Eye (tissue), 1 donor: ENCODE measurements at regions not wholly inside any gene's neighbourhood (a gene's known extent, or its start where the extent isn't known, plus 50 kb on each side); places are given as distances from the start of the nearest gene placed in this dataset.
A peak's percentile ranks its signal among the peaks of the same experiment; 100 is the strongest.

Source experiments
- DNase-seq: peaks from one replicate; pipeline ENCODE4 v3.0.0-alpha.2; 2015

DNA sequence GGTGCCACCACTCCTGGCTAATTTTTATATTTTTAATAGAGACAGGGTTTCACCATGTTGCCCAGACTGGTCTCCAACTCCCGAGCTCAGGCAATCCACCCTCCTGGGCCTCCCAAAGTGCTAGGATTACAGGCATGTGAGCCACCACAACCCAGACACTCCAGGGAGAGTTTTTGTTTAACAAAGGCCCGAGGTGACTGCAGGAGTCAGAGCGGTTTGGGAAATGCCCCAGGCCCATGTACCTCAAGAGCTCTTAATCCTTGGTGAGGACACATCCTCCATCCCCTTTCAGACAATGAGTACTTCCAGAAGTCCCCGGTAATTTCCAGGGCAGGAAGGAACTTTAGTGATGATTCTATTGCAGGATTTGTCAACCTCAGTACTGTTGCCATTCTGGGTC is 176.0 kb downstream of the ESRRB start:
- DNase-seq = no peak

DNA sequence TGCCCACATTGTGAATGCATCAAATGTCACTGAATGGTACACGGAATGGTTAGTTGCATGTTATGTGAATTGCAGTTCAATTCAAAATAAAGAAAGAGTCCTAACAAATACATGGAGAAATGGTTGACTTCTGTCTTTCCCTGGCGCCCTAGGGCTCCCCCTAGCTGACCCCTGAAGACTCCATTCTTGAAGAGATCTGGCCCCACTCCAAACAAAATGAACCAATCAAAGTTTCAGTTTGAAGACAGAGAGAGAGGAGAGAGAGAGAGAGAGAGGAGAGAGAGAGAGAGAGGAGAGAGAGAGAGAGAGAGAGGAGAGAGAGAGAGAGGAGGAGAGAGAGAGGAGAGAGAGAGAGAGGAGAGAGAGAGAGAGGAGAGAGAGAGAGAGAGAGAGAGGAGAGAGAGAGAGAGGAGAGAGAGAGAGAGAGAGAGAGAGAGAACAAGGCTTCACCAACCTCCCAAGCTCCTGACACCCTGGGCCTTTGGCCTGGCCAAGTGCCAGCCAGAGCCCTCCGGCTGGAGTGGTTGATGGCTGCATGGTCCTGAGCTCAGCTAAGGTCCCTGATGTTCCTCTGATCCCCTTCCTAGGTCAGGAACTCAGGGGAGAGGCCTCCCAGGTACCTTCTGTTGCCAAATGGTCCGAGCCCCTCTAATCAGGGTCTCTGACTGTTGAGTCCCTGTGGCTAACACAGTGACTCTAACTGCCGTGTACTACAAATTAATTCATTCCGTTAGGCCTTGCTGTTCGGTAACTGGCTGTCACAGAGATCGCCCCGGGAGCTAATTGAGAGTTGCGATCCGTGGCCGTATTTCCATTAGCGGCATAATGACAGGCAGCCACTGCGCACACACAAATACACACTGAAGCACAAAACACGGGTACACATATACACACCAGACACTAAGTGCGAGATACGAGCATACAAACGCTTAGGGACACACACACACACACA is 188.8 kb downstream of the ESRRB start:
- DNase-seq = no peak

DNA sequence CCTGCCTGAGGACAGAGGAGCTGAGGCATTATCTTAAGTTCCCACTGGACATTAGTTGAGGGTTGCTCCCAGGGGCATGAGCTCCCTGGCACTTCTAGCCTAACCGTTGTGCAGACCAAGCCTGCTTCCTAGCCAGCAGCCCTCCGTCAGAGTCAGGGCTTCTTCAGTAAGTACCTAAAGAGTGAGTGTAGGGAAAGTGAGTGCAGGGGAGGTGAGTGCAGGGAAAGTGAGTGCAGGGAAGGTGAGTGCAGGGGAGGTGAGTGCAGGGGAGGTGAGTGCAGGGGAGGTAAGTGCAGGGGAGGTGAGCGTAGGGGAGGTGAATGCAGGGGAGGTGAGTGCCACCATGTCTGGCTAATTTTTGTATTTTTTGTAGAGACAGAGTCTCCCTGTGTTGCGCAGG is 190.5 kb downstream of the ESRRB start:
- DNase-seq = no peak

DNA sequence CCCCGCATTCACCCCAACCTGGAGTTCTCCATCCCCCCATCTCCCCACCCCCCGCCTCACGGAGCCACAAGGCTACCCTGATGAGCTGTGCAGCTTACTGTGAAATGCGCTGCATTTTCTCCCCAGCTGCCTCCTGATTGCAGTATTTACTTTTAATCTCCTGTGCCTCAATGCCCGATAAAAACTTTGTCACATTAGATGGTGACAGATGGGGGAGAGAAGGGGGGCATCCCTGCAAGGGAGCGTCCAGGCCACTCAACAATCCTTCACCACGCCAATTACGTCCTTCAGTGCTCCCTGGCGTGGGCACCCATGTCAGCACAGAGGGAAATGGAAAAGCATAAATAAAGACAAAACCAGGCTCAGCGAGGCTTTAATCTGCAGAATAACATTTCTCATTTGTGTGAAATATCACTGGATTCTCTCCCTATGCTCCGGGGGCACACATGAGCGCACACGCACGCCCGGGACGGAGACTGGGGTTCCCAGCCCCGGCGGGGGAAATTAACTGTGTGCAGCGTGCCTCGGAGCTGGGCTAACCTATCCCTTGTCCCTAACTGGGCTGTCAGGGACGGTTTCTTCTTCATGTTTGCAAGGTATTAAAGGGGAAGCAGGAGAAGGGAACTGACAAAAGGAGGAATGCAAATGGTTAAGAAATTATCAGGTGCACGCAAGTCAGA is 186.7 kb upstream of the VASH1 start:
- peak; percentile 68 for DNase-seq

DNA sequence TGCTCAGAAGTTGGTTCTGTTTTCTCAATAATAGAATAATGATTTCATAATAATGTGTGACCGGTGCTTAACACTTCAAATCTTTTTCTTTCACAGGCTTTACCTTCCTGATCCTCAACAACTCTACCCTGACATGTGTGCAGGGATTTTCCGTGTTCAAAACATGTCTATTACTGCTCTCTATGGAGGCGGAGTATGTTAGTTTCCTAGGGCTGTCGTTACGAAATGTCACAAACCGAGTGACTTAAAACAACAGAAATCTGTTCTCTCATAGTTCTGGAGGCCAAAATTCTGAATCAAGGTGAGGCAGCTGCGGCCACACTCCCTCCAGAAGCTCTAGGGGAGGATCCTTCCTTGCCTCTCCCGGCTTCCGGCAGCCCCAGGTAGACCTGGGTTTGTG is 186.2 kb upstream of the VASH1 start:
- no peak for DNase-seq

DNA sequence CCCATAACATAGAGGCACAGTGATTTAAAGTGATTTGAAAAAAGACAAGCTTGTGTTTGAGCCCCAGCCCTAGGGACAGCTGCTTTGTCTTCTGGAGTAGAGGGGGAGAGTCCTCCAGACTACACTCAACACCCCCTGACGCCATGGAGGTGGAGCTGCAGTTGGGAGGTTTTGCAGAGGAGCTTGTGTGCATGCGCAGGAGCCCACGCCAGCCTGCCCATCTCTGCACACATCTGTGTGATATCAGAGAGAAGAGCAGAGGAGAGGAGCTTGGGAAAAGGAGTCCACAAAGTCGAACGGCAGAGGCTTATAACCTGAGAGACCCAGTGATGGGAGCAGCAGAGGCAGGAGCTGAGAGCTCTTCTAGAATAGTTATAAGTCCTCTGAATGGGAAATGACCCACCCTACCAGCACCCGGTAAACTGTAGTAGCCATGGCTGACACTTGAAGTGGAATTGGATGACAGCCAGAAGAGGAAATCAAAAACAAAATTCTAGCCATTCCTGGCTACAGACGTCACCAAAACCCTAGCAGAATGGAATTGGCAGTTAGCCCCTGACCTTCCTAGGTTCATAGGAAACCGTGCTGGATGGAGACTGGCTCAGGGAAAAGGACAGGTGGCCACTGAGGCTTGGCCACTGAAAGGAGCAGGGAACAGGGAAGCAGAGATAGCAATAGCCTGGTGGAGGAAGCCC is 185.1 kb upstream of the VASH1 start:
- no peak for DNase-seq

DNA sequence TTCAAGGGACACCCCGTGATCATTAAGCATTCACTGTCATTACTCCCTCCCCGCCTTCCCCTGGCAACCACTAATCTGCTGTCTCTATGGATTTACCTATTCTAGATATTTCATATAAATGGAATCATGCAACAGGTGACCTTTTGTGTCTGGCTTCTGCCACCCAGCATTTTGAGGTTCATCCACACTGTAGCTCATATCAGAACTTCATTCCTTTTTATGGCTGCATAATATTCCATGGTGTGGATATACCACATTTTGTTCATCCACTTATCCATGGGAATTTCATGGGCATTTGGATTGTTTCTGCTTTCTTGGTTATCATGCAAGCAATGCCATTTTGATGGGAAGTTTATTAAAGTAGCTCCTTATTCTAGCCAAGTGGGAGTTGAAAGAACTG is 184.2 kb upstream of the VASH1 start:
- no peak for DNase-seq

DNA sequence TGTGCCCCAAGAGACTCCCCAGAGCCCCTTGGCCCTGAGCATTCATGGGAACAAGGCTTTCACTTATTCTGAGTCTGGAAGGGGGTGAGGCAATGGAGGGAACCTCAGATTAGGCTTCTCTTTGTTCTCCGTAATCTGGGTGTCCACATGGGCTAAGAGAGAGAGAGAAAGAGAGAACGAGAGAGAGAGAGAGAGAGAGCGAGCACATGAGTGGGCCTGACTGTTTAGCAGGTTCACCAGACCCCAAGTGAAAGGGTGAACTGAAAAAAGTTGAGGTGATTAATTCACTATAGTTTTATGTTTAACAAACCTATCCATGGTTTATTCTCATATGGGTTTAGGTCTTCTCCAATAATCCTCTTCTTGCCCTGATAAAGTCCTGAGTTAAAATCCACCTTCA is 183.4 kb upstream of the VASH1 start:
- no peak for DNase-seq

DNA sequence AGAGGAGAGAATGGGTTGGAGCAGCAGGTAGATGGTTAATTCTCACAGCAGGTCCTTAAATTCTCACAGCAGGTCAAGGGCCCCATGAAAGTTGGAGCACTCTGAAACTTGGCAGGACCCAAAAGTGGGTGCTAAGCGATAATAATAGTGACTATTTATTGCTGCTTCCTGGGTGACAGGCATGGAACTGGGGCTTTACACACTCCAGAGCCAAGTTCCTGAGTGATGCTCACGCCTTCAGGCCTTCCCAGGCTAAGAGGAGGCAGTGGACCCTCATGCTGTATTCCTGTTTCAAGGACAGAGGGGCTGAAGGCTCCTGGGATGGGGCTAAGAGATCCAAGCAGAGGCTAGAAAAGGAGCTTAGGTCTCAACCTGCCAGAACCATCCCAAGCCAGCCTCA is 180.9 kb upstream of the VASH1 start:
- no peak for DNase-seq

DNA sequence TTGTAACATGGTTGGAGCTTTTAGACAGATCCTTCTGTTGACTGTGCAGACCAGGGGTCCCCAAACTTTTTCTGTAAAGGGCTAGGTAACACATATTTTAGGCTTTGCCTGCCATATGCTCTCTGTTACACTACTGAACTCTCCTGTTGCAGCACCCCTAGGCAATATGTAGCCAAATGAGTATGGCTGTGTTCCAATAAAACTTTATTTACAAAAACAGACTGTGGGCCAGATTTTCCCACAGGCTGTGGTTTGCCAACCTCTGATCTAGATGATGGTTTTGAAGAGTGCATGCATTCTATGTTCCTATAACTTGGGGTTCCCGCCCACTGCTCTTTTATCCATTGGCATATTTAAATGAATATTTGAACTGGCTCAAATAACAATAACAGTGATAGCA is 180.3 kb upstream of the VASH1 start:
- no peak for DNase-seq

DNA sequence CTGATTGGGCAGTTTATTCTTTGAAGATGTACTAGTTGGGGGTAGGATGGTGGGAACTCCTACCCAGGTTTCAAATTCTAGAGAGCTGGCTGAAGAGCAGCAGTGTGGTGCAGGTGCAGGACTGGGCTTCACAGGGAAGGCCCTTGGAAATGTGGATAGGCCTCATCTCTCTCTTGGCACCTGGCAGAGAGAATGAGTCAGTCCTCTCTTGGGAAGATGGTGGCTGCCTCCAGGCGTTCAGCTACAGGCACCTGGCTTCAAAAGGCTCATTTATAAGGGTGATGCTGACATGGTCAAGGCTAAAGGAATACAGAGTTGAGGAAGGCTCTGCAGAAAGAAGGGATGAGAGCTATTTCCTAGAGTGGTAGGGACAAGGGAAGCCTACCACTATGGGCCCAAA is 179.7 kb upstream of the VASH1 start:
- DNase-seq = no peak

DNA sequence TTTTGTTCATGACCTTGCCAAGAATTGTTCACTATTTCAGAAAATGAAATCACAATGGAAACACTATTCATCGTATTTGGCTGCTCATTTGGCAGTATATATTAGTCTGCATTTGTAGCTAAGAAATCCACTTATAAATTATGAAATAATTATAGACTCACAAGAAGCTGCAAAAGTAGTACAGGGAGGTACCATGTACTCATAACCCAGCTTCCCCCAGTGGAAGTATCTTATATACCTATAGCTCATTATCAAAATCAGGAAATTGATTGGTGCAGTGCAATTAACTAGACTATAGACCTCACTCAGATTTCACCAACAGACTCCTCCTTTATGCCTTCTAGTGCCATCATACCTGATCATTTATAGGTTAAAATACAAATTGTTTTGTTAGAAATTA is 178.8 kb upstream of the VASH1 start:
- DNase-seq = no peak

DNA sequence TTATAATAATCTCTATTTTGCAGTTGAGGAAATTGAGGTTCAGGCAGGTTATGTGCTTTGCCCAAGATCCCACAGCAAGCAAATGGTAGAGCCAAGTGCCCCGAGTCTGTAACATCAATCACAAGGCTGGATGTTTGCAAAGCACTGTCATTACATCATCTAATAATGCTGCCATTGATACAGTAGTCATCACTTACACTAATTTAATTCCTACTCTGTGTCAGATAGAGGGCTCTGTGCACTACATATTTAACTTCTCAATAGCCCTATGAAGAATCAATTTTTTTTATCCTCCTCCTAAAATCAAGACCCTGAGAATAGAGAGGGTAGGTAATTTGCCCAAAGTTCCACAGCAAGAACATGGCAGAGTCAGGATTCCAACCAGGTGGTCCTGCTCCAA is 178.1 kb upstream of the VASH1 start:
- DNase-seq = no peak

DNA sequence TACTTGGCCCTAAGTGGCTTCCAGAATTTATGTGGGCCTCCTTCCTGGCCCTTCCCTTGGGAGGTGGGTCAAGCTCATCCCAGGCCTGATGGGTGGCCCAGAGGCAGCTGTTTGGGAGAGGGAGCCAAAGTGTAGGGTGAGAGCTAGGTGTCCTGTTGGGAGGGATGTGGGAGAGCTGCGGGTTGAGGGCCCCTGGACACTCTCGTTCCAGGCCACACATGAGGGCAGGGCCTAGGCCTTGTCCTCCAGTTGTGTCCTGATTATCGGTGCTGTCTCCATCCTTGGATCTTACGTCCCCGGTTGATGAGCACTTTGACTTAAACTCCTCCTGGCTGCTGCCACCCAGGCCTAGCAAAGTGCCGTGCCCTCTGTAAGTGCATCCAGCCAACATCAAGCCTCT is 177.5 kb upstream of the VASH1 start:
- no peak for DNase-seq

DNA sequence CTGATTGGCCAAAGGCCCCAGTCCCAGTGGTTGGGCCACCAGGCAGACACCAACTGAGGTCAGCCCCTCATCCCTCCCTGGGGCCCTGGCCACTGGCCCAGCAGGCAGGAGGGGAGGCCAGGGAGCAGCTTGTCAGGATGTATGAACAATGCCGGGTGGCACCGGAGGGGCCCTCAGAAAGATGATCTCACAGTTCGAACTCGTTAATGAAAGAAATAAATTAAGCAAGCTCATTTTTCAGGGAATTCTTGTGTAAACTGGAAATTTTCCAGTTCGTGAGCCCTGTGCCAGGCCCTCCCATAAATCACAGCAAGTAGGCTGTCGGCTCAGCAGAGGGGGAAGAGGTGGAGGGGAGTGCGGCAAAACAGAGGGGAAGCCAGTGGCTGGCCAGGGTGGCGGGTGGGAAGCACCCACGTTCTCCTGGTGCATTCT is 177.0 kb upstream of the VASH1 start:
- DNase-seq = peak; percentile 33

DNA sequence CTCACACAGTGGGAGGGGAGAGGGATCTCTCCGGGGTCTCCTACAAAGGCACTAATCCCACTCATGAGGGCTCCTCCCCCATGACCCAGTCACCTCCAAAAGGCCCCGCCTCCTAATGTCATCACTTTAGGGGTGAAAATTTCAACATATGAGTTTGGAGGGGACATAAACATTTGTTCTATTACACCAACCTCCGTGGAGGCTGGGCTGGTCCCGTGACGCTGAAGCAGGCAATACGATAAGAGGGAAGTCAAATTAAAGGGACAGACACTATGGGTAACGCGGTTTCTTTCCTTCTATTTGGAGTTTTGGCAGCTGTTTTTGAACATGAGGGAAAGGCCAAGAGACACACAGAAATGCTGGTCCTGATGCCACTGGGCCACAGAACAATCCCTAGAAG is 175.7 kb upstream of the VASH1 start:
- no peak for DNase-seq

DNA sequence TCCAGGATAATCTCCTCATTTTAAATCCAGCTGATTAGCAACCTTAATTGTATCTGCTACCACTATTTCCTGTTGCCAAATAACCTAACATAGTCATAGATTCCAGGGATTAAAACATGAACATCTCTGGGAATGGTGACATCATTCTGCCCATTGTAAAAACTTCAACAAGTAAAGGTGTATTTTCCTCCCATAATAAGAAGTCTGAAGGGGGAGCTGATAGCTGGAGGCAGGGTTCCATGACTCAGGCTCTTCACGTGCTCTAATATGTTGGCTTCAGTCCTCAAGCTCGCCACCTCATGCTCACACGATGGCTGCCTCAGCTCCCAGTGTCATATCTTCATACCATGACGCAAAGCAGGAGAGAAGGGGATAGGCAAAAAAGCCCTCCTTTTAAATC is 172.0 kb upstream of the VASH1 start:
- DNase-seq = no peak

DNA sequence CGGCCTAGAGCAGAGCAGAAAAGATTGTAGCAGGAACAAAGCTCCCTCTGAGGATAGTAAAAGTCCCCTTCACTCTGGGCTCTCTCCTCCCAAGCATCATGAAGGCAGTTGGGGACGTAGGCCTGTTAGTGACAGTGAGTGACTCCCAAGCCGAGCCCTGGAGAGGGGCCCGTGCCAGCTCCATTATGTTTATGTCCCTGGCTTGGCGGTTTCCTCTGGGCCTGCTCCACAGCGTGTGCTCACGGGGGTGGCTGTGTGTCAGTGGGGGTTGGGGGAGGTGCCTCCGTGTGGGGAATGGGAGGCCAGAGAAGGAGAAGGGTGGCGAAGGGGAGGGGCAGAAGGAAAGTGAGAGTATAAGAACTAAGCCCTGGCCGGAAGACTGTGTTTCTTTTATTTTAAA is 170.0 kb upstream of the VASH1 start:
- DNase-seq = peak; percentile 72

DNA sequence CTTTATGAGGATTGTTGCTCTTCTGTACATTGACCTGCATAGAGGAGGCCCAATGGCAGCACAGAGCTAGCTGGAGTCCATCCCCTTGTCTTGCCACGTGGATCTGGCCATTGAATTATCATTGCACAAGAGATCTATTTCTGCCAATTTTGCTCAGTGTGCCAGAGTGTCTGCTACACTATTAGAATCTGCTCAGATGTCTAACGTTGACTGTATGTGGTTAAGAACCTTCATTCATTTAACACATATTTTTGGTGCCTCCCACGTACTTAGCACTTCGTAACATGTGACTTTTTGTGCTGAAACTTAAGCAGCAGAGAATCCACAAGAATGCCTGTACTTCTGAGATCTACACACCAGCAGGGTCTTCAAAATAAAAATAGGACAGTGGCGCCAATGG is 166.0 kb upstream of the VASH1 start:
- no peak for DNase-seq

DNA sequence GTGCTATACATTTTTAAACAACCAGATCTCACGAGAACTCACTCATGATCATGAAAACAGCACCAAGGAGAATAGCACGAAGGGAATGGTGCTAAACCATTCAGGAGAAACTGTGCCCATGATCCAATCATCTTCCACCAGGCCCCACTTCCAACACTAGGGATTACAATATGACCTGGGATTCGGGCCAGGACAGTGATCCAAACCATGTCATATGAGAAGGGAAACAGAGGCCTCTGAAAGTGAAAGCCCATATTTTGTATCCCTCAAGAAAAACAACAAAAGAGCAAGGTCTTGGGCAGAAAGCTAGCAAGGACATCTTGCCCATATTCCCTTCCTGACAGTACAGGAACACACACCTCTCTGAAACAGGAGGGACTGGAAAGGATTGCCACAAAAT is 163.9 kb upstream of the VASH1 start:
- no peak for DNase-seq

DNA sequence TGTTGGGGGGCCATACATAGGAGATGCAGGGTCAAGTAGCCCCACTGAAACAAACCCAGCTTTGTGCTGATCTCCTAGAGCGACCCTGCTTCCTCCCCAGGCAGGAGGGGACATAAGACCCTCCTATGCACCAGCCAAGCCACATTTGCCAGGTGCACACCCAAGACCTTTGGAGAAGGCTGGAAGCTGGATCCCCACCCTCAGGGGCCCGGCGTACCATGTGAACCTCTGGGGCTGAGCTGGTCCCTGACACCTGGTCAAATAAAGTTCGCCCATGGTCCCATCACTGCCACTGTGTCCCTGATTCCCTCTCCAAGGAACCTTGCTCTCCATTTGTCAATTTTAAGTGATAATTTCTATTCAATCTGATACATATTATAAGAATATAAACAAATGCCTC is 162.1 kb upstream of the VASH1 start:
- DNase-seq = no peak

DNA sequence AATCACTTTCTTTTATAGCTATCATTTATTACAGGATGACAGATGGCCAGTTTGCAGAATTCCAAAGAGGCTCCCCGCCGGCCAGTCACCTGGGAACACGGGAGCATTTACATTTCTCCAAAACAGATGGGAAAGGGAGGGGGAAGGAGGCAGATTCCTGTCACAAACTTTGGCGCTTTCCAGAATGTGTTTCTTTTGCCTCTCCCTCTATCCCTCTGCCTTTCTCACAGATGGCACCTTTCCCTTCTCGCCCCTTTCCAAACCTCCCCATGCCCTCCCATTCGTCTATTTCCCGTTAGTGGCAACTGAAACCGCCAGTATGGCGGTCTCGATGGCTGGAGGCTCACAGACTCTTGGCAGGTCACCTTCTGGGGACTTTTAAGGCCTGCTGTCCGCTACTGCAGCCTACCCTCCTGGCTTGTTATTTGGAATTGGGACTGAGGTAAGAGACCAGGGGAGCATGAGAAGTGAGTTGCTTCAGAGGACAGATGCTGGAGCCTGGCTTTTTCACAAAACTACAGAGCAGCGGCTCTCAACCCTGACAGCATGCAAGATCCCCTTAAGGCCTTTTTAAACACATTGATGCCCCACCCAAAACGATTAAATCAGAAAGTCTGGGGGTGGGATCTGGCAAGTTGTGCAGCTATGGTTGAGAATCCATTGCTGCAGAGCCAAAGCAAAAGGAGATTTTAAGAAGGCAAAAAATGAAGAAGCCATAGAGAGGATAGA is 161.5 kb upstream of the VASH1 start:
- no peak for DNase-seq

DNA sequence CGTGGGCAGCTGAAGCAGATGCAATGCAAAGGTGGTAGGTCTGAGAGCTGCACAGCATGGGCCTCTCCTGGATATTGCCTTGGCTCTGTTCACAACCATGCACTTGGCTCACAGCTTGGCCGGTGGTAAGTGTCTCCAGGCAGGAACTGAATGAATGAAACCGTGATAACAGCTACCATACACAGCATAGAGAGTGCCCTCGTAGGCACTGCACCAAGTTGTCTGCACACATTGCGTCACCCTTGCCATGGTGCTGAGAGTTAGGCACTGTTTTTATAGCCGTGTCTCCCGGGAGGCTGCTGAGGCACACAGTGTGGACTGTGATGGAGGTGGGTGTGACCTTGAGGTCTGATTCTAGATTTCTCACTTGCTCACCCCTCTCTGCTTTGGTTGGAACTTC is 157.6 kb upstream of the VASH1 start:
- DNase-seq = no peak
